GM15510 (cell line): ENCODE measurements at regions not wholly inside any gene's neighbourhood (a gene's known extent, or its start where the extent isn't known, plus 50 kb on each side); places are given as distances from the start of the nearest gene placed in this dataset.

Experiments
- POLR2A ChIP-seq: IDR thresholded peaks from 3 replicates; pipeline ENCODE4 v1.6.1; 2011; ENCODE audit warnings: borderline replicate concordance; ENCODE audit not compliant: insufficient read length; ENCODE audit errors: extremely low read depth

- no peak for TF ChIP-seq POLR2A
These were observed 54.6 kb upstream of the PRDX6 start for GRCh38 chr1:173422456-173422976.

- TF ChIP-seq POLR2A: no peak
These were observed 53.8 kb upstream of the PRDX6 start for GRCh38 chr1:173423291-173423690.

GRCh38 chr1:173424143-173424542 is 53.0 kb upstream of the PRDX6 start:
- no peak for TF ChIP-seq POLR2A

- TF ChIP-seq POLR2A: no peak
These were observed 52.2 kb upstream of the PRDX6 start for GRCh38 chr1:173424782-173425407.

GRCh38 chr1:173426057-173426456 is 51.1 kb upstream of the PRDX6 start:
- TF ChIP-seq POLR2A: no peak

GRCh38 chr1:173427146-173428054 is 49.7 kb upstream of the PRDX6 start:
- no peak for TF ChIP-seq POLR2A
